MM.1S (cell line): ENCODE measurements at regions not wholly inside any gene's neighbourhood (a gene's known extent, or its start where the extent isn't known, plus 50 kb on each side); places are given as distances from the start of the nearest gene placed in this dataset.
"Not testable (repeated sequence)": the region's sequence is repeated elsewhere in the genome, so short reads cannot be mapped to it uniquely, and the experiment has no call there.

ENCODE experiments used
- DNase-seq: peaks from one replicate; pipeline ENCODE4 v3.0.0-alpha.2; 2015
- H2AFZ ChIP-seq: fragments of 300-600 bp; sonication (generic); 2 replicates; pipeline ENCODE4 v1.6.0; 2016; ENCODE audit warnings: antibody characterized with exemption, low read length
- H3F3A ChIP-seq: fragments of 300-600 bp; sonication (generic); 2 replicates; pipeline ENCODE4 v1.6.1; 2016; ENCODE audit warnings: mild to moderate bottlenecking, antibody characterized with exemption, low read length, moderate library complexity, mixed read lengths; ENCODE audit not compliant: insufficient read depth
- H3K27ac ChIP-seq: fragments of 300-600 bp; sonication (generic); 2 replicates; pipeline ENCODE4 v1.5.1; 2016; ENCODE audit warnings: mild to moderate bottlenecking, low read length
- H3K27me3 ChIP-seq: fragments of 300-600 bp; sonication (generic); replicated peaks from 2 replicates; pipeline ENCODE4 v1.6.0; 2016; ENCODE audit warnings: low read length; ENCODE audit not compliant: insufficient read depth
- H3K36me3 ChIP-seq: fragments of 300-600 bp; sonication (generic); replicated peaks from 2 replicates; pipeline ENCODE4 v1.6.1; 2016; ENCODE audit warnings: mild to moderate bottlenecking, low read length, mixed read lengths; ENCODE audit not compliant: insufficient read depth
- H3K4me1 ChIP-seq: fragments of 300-600 bp; sonication (generic); 2 replicates; pipeline ENCODE4 v1.6.1; 2016; ENCODE audit warnings: low read length, mixed read lengths
- H3K4me2 ChIP-seq: fragments of 300-600 bp; sonication (generic); 2 replicates; pipeline ENCODE4 v1.6.0; 2016; ENCODE audit warnings: low read depth, low read length
- H3K4me3 ChIP-seq: fragments of 300-600 bp; sonication (generic); 2 replicates; pipeline ENCODE4 v1.5.1; 2016; ENCODE audit warnings: low read length, mixed read lengths
- H3K79me2 ChIP-seq: fragments of 300-600 bp; sonication (generic); 2 replicates; pipeline ENCODE4 v1.6.1; 2016; ENCODE audit warnings: mixed run types, low read length, mixed read lengths
- H3K9ac ChIP-seq: fragments of 300-600 bp; sonication (generic); 2 replicates; pipeline ENCODE4 v1.6.1; 2016; ENCODE audit warnings: low read length, mixed read lengths
- H3K9me2 ChIP-seq: fragments of 300-600 bp; sonication (generic); replicated peaks from 2 replicates; pipeline ENCODE4 v1.6.1; 2016; ENCODE audit warnings: mild to moderate bottlenecking, low read length, mixed read lengths; ENCODE audit not compliant: insufficient read depth
- H3K9me3 ChIP-seq: fragments of 300-600 bp; sonication (generic); replicated peaks from 2 replicates; pipeline ENCODE4 v1.6.1; 2016; ENCODE audit warnings: mild to moderate bottlenecking, low read length, mixed read lengths; ENCODE audit not compliant: insufficient read depth
- H4K20me1 ChIP-seq: fragments of 300-600 bp; sonication (generic); 2 replicates; pipeline ENCODE4 v1.6.1; 2016; ENCODE audit warnings: mild to moderate bottlenecking, low read length, moderate library complexity, mixed read lengths; ENCODE audit not compliant: insufficient read depth
- EZH2 ChIP-seq: fragments of 300-600 bp; sonication (generic); optimal IDR thresholded peaks from 2 replicates; pipeline ENCODE3; 2017; ENCODE audit warnings: low read depth, mild to moderate bottlenecking, antibody characterized with exemption, low read length, mixed read lengths
- EZH2phosphoT487 ChIP-seq: fragments of 300-600 bp; sonication (generic); IDR thresholded peaks from 2 replicates; pipeline ENCODE4 v1.6.1; 2018; ENCODE audit warnings: antibody characterized with exemption, low read length
- TF ChIP-seq, protein P1 (sequence below): fragments of 300-600 bp; sonication (generic); IDR thresholded peaks from 2 replicates; pipeline ENCODE4 v1.5.1; 2016; ENCODE audit warnings: antibody characterized with exemption, low read length, mixed read lengths

DNA sequence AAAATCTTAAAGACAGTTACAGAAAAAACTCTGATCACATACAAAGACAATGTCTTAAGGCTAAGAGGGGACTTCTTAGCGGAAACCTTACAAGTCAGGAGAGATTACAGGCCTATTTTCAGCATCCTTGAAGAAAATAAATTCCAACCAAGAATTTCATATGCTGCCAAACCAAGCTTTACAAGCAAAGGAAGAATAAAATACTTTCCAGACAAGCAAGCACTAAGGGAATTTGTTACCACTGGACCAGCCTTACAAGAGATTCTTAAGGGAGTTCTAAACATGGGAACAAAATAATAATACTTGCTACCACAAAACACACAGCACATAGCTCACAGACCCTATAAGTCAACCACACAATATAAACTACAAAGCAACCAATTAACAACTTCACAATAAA, 255.8 kb upstream of the ZFP42 start:
- H3K27me3 ChIP-seq: no peaks in the 10 kb centered on the region
- H3K9me3 ChIP-seq: no peaks in the 10 kb centered on the region
- no peak overlapping the region for H3K4me3 ChIP-seq
- H4K20me1 ChIP-seq: no peaks in the 10 kb centered on the region
- no peaks in the 10 kb centered on the region for H3K79me2 ChIP-seq
- no peak for DNase-seq
- TF ChIP-seq, protein P1, sequence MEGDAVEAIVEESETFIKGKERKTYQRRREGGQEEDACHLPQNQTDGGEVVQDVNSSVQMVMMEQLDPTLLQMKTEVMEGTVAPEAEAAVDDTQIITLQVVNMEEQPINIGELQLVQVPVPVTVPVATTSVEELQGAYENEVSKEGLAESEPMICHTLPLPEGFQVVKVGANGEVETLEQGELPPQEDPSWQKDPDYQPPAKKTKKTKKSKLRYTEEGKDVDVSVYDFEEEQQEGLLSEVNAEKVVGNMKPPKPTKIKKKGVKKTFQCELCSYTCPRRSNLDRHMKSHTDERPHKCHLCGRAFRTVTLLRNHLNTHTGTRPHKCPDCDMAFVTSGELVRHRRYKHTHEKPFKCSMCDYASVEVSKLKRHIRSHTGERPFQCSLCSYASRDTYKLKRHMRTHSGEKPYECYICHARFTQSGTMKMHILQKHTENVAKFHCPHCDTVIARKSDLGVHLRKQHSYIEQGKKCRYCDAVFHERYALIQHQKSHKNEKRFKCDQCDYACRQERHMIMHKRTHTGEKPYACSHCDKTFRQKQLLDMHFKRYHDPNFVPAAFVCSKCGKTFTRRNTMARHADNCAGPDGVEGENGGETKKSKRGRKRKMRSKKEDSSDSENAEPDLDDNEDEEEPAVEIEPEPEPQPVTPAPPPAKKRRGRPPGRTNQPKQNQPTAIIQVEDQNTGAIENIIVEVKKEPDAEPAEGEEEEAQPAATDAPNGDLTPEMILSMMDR: no peak
- TF ChIP-seq EZH2phosphoT487 (no peak), EZH2 (no peak)
- no peaks in the 10 kb centered on the region for H3K4me1 ChIP-seq
- H3K9me2 ChIP-seq: no peaks in the 10 kb centered on the region
- no peak overlapping the region for H3K9ac ChIP-seq
- no peak overlapping the region for H3K27ac ChIP-seq
- no peak overlapping the region for H2AFZ ChIP-seq
- H3K36me3 ChIP-seq: no peaks in the 10 kb centered on the region
- H3F3A ChIP-seq: no peaks in the 10 kb centered on the region
- H3K4me2 ChIP-seq: no peak overlapping the region

DNA sequence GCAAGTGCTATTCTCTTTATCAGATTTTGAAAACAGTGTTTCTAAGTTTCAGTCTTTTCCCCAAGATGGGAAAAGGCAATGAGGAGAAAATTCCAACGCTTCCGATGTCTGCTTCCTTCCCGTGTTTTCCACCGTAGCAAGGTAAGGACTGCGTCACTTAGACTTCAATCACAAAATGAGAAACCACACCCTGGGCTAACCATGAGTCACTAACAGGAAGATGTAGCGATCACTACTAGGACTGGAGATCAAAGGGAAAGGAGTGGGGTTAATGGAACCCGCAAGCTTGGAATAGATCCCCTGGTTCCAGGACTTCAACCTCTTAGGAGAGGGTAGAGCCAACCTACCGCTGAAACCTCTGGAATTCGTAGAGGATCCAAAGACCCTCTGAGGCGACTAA, 250.7 kb upstream of the ZFP42 start:
- Histone ChIP-seq H4K20me1 (no peaks in the 10 kb centered on the region), H3K79me2 (no peaks in the 10 kb centered on the region), H3K27me3 (no peaks in the 10 kb centered on the region), H3K9me3 (no peaks in the 10 kb centered on the region), H3K9me2 (no peaks in the 10 kb centered on the region), H3K4me2 (no peak overlapping the region), H2AFZ (no peak overlapping the region), H3K4me1 (no peaks in the 10 kb centered on the region), H3K4me3 (no peak overlapping the region), H3K9ac (no peak overlapping the region), H3F3A (no peaks in the 10 kb centered on the region), H3K27ac (no peak overlapping the region), H3K36me3 (no peaks in the 10 kb centered on the region)
- no peak for DNase-seq
- TF ChIP-seq, protein P1: no peak

DNA sequence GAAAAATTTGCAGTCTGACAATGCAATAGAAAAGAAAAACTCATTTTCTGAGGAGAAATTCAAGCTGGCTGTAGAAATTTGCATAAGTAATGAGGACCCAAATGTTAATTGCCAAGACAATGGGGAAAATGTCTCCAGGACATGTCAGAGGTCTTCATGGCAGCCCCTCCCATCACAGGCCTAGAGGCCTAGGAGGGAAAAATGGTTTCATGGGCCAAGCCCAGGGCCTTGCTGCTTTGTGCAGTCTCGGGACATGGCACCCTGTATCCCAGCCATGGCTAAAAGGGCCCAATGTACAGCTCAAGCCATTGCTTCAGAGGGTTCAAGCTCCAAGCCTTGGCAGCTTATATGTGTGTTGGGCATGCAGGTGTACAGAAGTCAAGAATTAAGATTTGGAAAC, 244.9 kb upstream of the ZFP42 start:
- not testable (repeated sequence) for H3F3A ChIP-seq, H3K9ac ChIP-seq, DNase-seq, H3K9me2 ChIP-seq, H3K79me2 ChIP-seq, H3K4me1 ChIP-seq, H3K36me3 ChIP-seq, H3K4me3 ChIP-seq, H3K27me3 ChIP-seq, H3K9me3 ChIP-seq, H4K20me1 ChIP-seq, H3K4me2 ChIP-seq, H3K27ac ChIP-seq, H2AFZ ChIP-seq

DNA sequence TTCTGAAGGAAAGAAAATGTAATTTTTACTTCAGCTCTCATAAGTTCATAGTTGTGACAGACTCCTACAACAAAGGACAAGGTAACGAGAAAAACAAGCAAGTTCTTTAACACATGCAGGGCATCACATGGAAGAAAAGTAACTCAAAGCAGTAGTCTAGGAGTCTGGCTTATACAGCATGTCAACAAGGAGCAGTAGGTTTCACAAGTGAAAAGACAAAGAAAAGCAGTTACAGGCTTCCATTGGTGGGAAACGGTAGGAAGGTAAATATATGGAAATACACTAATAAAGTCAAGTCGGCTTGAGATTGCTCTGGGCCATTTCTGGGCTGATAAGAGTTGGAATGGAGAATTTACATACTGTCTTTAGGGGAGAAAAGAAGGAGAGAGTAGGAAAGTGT, 228.4 kb upstream of the ZFP42 start:
- no peaks in the 10 kb centered on the region for H3K36me3 ChIP-seq
- DNase-seq: no peak
- no peaks in the 10 kb centered on the region for H4K20me1 ChIP-seq
- H3K27ac ChIP-seq: no peak overlapping the region
- H3K9ac ChIP-seq: no peak overlapping the region
- TF ChIP-seq, protein P1: no peak
- TF ChIP-seq EZH2 (no peak), EZH2phosphoT487 (no peak)
- no peaks in the 10 kb centered on the region for H3F3A ChIP-seq
- H3K27me3 ChIP-seq: no peaks in the 10 kb centered on the region
- H3K9me2 ChIP-seq: no peaks in the 10 kb centered on the region
- no peaks in the 10 kb centered on the region for H3K79me2 ChIP-seq
- no peak overlapping the region for H3K4me2 ChIP-seq
- H3K9me3 ChIP-seq: 0 out of 2 replicates have a peak, but pooled peaks cover under 1% of the 10 kb centered on the region
- H3K4me3 ChIP-seq: no peak overlapping the region
- H3K4me1 ChIP-seq: no peaks in the 10 kb centered on the region
- no peak overlapping the region for H2AFZ ChIP-seq
